ENCODE measurements at regions not wholly inside any gene's neighbourhood (a gene's known extent, or its start where the extent isn't known, plus 50 kb on each side); places are given as distances from the start of the nearest gene placed in this dataset.

DNA sequence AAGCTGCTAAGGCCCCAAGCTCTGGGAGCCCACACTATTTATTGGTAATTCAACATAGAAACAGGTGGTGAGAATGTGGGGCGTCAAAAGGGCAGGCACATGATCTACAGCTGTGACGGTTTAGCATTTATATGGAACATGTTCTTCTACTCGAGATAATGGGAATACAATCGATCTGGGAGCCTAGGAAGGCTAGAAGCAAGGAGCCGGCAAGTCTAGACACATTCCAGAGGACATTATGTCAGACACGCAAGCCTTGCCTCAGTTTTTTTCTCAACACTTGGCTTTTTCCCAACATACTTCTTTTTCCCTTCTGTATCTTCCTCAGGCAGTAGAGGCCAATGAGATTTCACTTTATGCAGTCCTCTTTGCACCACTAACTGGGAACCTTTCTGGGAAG, 315.7 kb upstream of the SLITRK5 start:
- Mint-ChIP-seq H3K4me1 (ENCODE audit: low read depth) (no peaks in the 10 kb centered on the region), H3K27me3 (no peaks in the 10 kb centered on the region), H3K27ac (no peak overlapping the region), H3K36me3 (no peaks in the 10 kb centered on the region), H3K4me3 (no peak overlapping the region), H3K9me3 (peaks cover 14% of the 10 kb centered on the region)
- POLR2A ChIA-PET = no interaction called here
- DNase-seq = no peak
- CTCF ChIA-PET = no interaction called here
- intact Hi-C loops (cut with micrococcal nuclease) = no loop called here

- Mint-ChIP-seq H3K9me3 (peaks cover 14% of the 10 kb centered on the region), H3K4me3 (no peak overlapping the region), H3K27ac (no peak overlapping the region), H3K36me3 (no peaks in the 10 kb centered on the region), H3K4me1 (ENCODE audit: low read depth) (no peaks in the 10 kb centered on the region), H3K27me3 (no peaks in the 10 kb centered on the region)
- ChIA-PET POLR2A (no interaction called here), CTCF (no interaction called here)
- intact Hi-C loops (cut with micrococcal nuclease) = no loop called here
- no peak for DNase-seq
These were observed 314.9 kb upstream of the SLITRK5 start for GRCh38 chr13:87356314-87356713.

DNA sequence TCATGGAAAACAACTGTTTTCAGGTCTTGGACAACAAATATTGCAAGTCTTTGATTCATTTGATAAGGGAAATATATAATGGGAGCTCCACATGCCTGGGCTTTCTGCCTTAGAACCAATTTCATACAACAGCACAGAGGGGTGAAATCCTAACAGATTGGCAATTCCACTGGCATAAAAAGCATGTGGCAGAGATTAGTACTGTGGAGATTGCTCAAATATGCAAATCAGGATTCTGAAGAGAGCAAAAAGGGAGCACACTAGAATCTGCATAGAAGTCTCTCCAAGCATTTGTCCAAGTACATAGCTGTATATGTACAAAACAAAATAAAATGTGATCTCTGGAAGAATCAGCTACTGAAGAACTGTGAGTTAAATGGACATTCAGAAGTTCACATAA, 312.9 kb upstream of the SLITRK5 start:
- Mint-ChIP-seq H3K9me3 (peaks cover 10% of the 10 kb centered on the region), H3K27ac (no peak overlapping the region), H3K27me3 (no peaks in the 10 kb centered on the region), H3K4me1 (ENCODE audit: low read depth) (no peaks in the 10 kb centered on the region), H3K4me3 (no peak overlapping the region), H3K36me3 (no peaks in the 10 kb centered on the region)
- DNase-seq = no peak
- CTCF ChIA-PET = no interaction called here
- POLR2A ChIA-PET = no interaction called here
- intact Hi-C loops (cut with micrococcal nuclease) = no loop called here

- Mint-ChIP-seq H3K4me1 (ENCODE audit: low read depth) (no peaks in the 10 kb centered on the region), H3K36me3 (no peaks in the 10 kb centered on the region), H3K4me3 (no peak overlapping the region), H3K27ac (no peak overlapping the region), H3K9me3 (peaks cover 13% of the 10 kb centered on the region), H3K27me3 (no peaks in the 10 kb centered on the region)
- DNase-seq = no peak
- POLR2A ChIA-PET = no interaction called here
- CTCF ChIA-PET = no interaction called here
- intact Hi-C loops (cut with micrococcal nuclease) = no loop called here
These were observed 310.0 kb upstream of the SLITRK5 start for GRCh38 chr13:87361216-87361615.

- DNase-seq = no peak
- Mint-ChIP-seq H3K4me3 (no peak overlapping the region), H3K36me3 (no peaks in the 10 kb centered on the region), H3K27me3 (no peaks in the 10 kb centered on the region), H3K4me1 (ENCODE audit: low read depth) (no peaks in the 10 kb centered on the region), H3K27ac (no peak overlapping the region), H3K9me3 (peaks cover 10% of the 10 kb centered on the region)
- intact Hi-C loops (cut with micrococcal nuclease) = no loop called here
- POLR2A ChIA-PET = no interaction called here
- CTCF ChIA-PET = no interaction called here
These were observed 302.5 kb upstream of the SLITRK5 start for GRCh38 chr13:87368639-87369038.

- H3K27ac Mint-ChIP-seq = no peak overlapping the region
- DNase-seq = no peak
- no peaks in the 10 kb centered on the region for H3K4me1 Mint-ChIP-seq (ENCODE audit: low read depth)
- no peak overlapping the region for H3K4me3 Mint-ChIP-seq
- intact Hi-C loops (cut with micrococcal nuclease) = no loop called here
- ChIA-PET POLR2A (no interaction called here), CTCF (no interaction called here)
- H3K27me3 Mint-ChIP-seq = no peaks in the 10 kb centered on the region
- H3K9me3 Mint-ChIP-seq = peaks cover 17% of the 10 kb centered on the region
- no peaks in the 10 kb centered on the region for H3K36me3 Mint-ChIP-seq
These were observed 295.1 kb upstream of the SLITRK5 start for GRCh38 chr13:87376081-87376480.

DNA sequence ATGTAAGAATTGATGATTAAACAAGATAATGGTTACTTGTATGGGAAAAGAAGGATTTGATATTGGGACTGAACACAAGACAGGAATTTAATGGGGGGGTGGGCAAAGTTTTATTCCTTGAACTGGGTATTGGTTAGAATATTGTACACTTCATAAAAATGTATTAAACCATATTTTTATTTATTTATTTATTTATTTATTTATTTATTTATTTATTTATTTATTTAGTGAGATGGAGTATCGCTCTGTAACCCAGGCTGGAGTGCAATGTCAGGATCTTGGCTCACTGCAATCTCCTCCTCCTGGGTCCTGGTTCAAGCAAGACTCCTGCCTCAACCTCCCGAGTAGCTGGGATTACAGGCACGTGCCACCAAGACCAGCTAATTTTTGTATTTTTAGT, 287.1 kb upstream of the SLITRK5 start:
- Mint-ChIP-seq H3K9me3 (peaks cover 9% of the 10 kb centered on the region), H3K4me1 (ENCODE audit: low read depth) (no peaks in the 10 kb centered on the region), H3K27me3 (no peaks in the 10 kb centered on the region), H3K4me3 (no peak overlapping the region), H3K27ac (no peak overlapping the region), H3K36me3 (no peaks in the 10 kb centered on the region)
- intact Hi-C loops (cut with micrococcal nuclease) = no loop called here
- ChIA-PET POLR2A (no interaction called here), CTCF (no interaction called here)
- no peak for DNase-seq

DNA sequence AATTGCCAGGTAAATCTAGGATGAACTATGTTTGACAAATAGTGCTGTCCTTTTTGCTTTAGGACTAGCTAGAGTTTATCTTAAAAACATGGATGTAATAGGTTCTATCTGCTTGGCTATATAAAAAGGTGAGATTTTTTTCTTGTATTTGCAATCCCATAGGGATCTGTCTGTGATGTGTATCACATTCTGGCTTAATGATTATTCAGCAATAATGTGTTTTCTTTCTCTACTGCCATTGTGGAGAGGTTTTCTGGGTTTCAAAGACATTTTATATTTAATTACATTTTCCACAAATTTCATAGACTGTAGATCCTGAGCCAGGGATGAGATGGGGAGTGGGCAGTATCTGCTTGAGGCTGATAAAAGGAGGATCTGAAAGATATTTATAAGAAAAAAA, 277.8 kb upstream of the SLITRK5 start:
- ChIA-PET CTCF (no interaction called here), POLR2A (no interaction called here)
- intact Hi-C loops (cut with micrococcal nuclease) = no loop called here
- H3K27me3 Mint-ChIP-seq = no peaks in the 10 kb centered on the region
- no peaks in the 10 kb centered on the region for H3K36me3 Mint-ChIP-seq
- no peak overlapping the region for H3K4me3 Mint-ChIP-seq
- peaks cover 21% of the 10 kb centered on the region for H3K9me3 Mint-ChIP-seq
- H3K27ac Mint-ChIP-seq = no peak overlapping the region
- DNase-seq = no peak
- H3K4me1 Mint-ChIP-seq (ENCODE audit: low read depth) = no peaks in the 10 kb centered on the region

DNA sequence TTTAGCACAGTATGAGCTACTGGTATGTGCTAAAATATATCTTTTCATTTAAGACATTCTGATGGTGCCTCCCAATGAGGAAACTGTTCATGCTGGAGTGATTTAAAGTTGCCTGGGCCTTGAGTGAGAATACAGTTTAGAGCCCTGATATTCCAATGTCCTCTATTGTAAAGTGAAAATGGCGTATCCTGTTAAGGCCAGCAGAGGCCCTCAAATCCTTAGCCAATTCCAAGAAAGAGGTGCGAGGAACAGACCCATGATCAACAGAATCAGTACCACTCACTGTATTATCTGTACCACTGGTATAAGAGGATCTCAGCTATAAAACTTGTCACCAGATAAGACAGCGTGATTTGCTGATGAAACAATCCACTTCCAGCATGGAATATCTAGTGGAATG, 273.1 kb upstream of the SLITRK5 start:
- no peaks in the 10 kb centered on the region for H3K4me1 Mint-ChIP-seq (ENCODE audit: low read depth)
- no peak overlapping the region for H3K27ac Mint-ChIP-seq
- H3K4me3 Mint-ChIP-seq = no peak overlapping the region
- ChIA-PET CTCF (no interaction called here), POLR2A (no interaction called here)
- intact Hi-C loops (cut with micrococcal nuclease) = no loop called here
- H3K36me3 Mint-ChIP-seq = no peaks in the 10 kb centered on the region
- DNase-seq = no peak
- H3K9me3 Mint-ChIP-seq = peaks cover 21% of the 10 kb centered on the region
- H3K27me3 Mint-ChIP-seq = no peaks in the 10 kb centered on the region

- Mint-ChIP-seq H3K9me3 (peaks cover 15% of the 10 kb centered on the region), H3K36me3 (no peaks in the 10 kb centered on the region), H3K27ac (no peak overlapping the region), H3K4me1 (ENCODE audit: low read depth) (no peaks in the 10 kb centered on the region), H3K4me3 (no peak overlapping the region), H3K27me3 (no peaks in the 10 kb centered on the region)
- ChIA-PET CTCF (no interaction called here), POLR2A (no interaction called here)
- intact Hi-C loops (cut with micrococcal nuclease) = no loop called here
- DNase-seq = no peak
These were observed 267.3 kb upstream of the SLITRK5 start for GRCh38 chr13:87403748-87404432.

DNA sequence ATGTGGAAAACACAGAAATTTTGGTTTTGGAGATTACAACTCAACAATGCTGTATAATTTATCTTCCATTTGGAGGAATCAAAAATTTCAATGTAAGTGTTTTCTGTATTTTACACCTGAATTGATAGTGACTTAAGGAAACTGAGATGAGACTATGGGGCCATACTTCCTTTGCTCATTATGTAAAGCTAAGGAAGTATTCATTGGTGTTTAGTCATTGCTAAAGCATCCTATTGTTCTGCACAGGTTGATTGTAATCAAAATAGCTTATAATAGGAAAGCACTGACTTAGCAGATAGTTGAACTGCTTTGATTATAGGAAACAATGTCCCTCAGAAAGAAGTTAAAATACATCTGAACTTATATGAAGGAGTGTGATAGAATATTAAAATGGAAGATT, 244.4 kb upstream of the SLITRK5 start:
- no peaks in the 10 kb centered on the region for H3K27me3 Mint-ChIP-seq

GRCh38 chr13:87444135-87444534, 227.0 kb upstream of the SLITRK5 start:
- ChIA-PET POLR2A (no interaction called here), CTCF (no interaction called here)
- intact Hi-C loops (cut with micrococcal nuclease) = no loop called here
- Mint-ChIP-seq H3K4me1 (ENCODE audit: low read depth) (no peaks in the 10 kb centered on the region), H3K27me3 (no peaks in the 10 kb centered on the region), H3K9me3 (peaks cover 12% of the 10 kb centered on the region), H3K27ac (no peak overlapping the region), H3K4me3 (no peak overlapping the region), H3K36me3 (no peaks in the 10 kb centered on the region)
- no peak for DNase-seq

More for the DNA sequence above, 244.4 kb upstream of the SLITRK5 start:
- H3K36me3 Mint-ChIP-seq = no peaks in the 10 kb centered on the region
- intact Hi-C loops (cut with micrococcal nuclease) = no loop called here
- ChIA-PET CTCF (no interaction called here), POLR2A (no interaction called here)
- H3K9me3 Mint-ChIP-seq = peaks cover 15% of the 10 kb centered on the region
- no peak overlapping the region for H3K4me3 Mint-ChIP-seq
- H3K27ac Mint-ChIP-seq = no peak overlapping the region
- no peak for DNase-seq
- H3K4me1 Mint-ChIP-seq (ENCODE audit: low read depth) = no peaks in the 10 kb centered on the region

- H3K4me1 Mint-ChIP-seq (ENCODE audit: low read depth) = no peaks in the 10 kb centered on the region
- ChIA-PET POLR2A (no interaction called here), CTCF (no interaction called here)
- DNase-seq = no peak
- no peak overlapping the region for H3K4me3 Mint-ChIP-seq
- H3K36me3 Mint-ChIP-seq = no peaks in the 10 kb centered on the region
- H3K9me3 Mint-ChIP-seq = peaks cover 8% of the 10 kb centered on the region
- H3K27ac Mint-ChIP-seq = no peak overlapping the region
- intact Hi-C loops (cut with micrococcal nuclease) = no loop called here
- H3K27me3 Mint-ChIP-seq = no peaks in the 10 kb centered on the region
These were observed 218.9 kb upstream of the SLITRK5 start for GRCh38 chr13:87452281-87452680.

DNA sequence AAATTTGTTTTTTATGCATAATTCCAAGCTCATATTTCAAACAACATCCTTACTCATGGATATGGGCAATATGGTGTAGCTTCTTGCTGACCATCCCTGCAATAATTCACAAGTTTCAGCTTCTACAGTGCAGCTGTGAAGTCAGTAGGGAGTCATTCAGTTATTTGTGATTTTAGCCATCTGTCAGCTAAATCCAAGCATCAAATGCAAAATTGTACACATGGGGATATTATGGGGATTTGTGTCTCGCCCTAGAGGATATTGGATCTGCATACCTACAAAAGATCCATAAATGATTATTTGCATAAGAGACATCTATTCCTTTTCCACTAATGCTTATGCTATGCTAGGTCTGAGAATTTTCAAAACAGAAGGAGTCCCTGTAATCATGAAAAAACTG, 217.9 kb upstream of the SLITRK5 start:
- Mint-ChIP-seq H3K27ac (no peak overlapping the region), H3K4me1 (ENCODE audit: low read depth) (no peaks in the 10 kb centered on the region), H3K4me3 (no peak overlapping the region), H3K9me3 (peaks cover 8% of the 10 kb centered on the region), H3K36me3 (no peaks in the 10 kb centered on the region), H3K27me3 (no peaks in the 10 kb centered on the region)
- ChIA-PET POLR2A (no interaction called here), CTCF (no interaction called here)
- intact Hi-C loops (cut with micrococcal nuclease) = no loop called here
- DNase-seq = no peak

Measured in activated CD4-positive, alpha-beta memory T cell treated with anti-CD3 and anti-CD28 coated beads for 36 hours (primary cell).